NCI-H69 (cell line): ENCODE measurements at regions not wholly inside any gene's neighbourhood (a gene's known extent, or its start where the extent isn't known, plus 50 kb on each side); places are given as distances from the start of the nearest gene placed in this dataset.
"Not testable (repeated sequence)": the region's sequence is repeated elsewhere in the genome, so short reads cannot be mapped to it uniquely, and the experiment has no call there.

Experiments
- DNase-seq: peaks from one replicate; lab custom pipeline; 2025; lab: John Stamatoyannopoulos, UW

DNA sequence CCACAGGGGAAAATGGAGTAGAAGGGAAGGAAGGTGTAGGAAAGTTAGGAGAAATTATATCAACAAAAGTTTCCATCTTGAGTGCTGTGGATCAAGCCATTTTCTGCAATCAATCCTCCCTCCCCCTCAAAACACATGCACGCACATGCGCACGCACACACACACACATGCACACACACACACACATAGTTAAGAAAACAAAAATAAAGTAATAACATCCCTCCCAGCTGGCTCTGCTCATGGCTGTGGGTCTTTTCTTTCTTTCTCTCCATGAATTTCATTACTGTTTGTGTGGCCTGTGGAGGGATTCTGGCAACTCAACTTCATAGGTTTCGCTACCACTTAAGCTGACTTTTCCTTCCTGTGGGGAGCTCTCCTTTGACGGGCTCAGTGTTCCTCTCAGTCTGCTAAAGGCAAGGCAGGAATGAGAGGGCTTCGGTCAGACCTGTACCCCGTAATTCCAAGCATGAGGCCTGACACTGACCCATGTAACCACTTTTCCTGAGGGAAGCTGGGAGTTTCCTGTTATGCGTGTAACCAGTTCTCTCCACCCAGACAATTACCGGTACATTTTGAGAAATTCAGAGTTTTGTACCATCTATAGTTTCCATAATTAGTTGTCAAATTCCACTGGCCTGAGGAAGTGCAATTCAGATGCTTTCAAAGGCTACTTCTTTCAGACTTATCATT is 79.8 kb downstream of the ZNF92 start:
- DNase-seq = no peak

DNA sequence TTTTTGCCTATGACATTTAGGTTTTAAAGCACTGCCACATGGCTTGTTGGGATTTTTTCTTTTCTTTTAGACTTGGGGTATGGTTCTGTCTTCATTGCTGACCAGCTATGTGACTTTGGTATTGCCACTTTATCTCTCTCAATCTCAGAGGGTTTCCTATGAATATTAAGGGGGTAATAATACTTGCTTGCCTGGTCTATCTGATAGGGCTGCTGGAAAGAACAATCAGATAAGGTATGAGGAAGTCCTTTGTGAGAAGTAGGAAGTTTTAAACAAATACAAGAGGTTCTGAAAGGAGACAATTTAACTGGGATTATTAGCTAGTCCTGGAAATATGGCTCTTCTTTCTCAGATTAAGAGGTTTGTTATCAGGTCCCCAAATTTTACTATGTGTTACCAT is 80.8 kb downstream of the ZNF92 start:
- DNase-seq = no peak

DNA sequence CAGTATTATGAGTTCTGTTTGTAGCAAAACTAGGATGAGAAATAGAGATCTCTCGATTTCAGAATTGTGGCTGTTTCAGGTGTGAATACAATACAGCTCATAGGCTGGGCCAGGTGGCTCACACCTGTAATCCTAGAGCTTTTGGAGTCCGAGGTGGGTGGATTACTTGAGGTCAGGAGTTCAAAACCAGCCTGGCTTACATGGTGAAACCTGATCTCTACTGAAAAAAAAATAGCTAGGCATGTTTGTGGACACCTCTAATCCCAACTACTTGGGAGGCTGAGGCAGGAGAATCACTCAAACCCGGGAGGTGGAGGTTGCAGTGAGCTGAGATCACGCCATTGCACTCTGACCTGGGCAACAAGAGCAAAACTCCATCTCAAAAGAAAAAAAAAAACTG is 81.4 kb downstream of the ZNF92 start:
- not testable (repeated sequence) for DNase-seq

DNA sequence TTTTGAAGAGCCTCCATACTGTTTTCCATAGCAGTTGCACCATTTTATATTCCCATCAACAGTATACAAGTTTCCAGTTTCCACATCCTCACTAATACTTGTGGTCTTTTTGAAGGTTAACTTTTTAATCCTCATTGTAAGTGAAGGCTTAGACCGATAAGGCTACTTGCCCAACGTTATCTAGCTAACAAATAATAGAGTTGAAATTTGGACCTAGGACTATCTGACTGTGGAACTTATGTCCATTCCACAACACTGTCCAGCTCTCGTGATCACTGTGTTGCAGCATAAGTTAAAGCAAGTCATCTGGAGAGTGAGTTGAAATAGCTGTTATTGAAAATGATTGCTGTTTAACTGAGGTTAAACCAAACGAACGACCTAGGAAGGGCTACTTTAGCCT is 84.0 kb downstream of the ZNF92 start:
- DNase-seq = no peak

DNA sequence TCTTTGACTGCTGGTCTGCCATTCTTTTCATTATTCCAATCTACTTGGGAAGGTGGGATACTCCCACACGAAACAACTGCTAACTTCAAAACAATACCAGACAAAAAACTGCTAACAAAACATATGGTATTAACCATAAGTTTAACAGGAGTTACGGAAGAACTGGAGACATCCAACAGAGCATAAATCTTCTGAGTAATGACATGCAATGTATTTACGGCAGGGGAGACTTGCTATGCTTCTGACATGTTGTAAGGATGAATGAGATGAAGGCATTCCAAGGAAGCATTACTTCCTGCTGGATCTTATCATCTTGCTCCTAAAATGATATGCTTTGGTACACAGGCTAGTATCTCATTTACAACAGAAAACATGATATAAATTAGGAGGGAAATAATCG is 85.8 kb downstream of the ZNF92 start:
- DNase-seq = no peak

DNA sequence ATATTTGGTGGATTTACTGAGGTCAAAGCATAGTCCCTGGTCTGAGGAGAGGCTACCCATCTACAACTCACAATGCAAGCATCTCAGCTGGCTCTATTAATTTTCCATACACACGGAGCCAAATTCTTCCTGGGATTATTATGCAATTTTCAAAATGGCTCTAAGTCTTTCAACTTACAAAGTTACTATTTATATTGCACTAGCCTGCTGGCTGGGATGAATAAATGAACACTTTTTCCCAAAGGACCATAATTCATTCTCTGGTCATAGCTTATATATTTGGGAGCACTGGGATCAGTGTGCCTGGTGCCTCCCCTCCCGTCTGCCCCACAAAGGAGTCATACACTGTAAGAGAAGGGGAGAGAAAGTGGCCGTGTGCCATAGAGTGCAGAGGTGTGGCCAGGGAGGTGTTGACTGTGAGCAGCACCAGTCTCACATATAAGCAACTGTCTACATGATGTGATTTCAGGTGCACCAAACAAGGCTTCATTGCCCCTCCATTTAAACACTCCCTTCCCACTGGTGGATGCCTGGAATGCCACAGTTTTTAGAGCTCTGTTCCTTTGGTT is 88.6 kb downstream of the ZNF92 start:
- no peak for DNase-seq

DNA sequence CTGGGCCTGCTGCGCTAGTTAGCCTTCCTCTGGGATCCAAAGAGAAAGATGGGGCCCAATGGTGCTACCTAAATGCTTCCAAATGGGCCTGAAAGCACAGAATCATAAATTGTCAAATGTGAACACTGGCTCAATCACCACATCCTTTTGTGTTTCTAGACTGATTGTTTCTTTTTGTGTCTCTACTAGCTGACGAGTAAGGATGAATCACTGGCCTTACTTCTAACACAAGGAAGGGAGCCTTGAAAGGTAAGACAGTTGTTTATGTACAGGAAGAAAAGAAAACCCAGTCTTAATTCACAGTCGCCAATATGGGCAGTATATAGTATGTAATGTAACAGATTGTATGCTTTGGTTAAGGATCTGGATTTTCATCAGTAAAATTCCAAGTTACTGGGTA is 89.5 kb downstream of the ZNF92 start:
- DNase-seq = no peak

DNA sequence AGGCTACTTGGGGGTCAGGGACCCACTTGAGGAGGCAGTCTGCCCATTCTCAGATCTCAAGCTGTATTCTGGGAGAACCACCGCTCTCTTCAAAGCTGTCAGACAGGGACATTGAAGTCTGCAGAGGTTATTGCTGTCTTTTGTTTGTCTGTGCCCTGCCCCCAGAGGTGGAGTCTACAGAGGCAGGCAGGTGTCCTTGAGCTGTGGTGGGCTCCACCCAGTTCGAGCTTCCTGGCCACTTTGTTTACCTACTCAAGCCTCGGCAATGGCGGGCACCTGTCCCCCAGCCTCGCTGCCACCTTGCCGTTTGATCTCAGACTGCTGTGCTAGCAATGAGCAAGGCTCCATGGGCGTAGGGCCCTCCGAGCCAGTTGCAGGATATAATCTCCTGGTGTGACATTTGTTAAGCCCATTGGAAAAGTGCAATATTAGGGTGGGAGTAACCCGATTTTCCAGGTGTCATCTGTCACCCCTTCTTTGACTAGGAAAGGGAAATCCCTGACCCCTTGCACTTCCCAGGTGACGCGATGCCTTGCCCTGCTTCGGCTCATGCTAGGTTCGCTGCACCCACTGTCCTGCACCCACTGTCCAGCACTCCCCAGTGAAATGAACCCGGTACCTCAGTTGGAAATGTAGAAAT is 96.4 kb downstream of the ZNF92 start:
- not testable (repeated sequence) for DNase-seq

DNA sequence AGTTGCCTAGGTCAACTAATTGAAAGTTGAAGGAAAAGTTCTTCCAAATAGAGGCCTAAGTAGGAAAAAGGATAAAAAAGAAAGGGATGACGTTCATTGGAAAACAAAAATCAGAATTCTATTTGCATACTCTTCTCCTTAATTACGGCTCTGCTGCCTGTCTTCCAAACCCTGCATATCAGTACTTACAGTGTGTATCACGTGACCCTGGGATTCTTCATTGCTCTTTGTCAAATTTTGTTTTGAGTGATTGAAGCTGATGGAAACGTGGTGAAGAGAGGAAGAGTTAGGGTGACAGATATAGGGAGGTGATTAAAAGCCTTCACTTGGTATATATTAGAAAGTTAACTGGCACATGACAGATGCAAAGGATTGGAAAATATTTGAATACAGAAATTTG is 97.9 kb downstream of the ZNF92 start:
- no peak for DNase-seq

DNA sequence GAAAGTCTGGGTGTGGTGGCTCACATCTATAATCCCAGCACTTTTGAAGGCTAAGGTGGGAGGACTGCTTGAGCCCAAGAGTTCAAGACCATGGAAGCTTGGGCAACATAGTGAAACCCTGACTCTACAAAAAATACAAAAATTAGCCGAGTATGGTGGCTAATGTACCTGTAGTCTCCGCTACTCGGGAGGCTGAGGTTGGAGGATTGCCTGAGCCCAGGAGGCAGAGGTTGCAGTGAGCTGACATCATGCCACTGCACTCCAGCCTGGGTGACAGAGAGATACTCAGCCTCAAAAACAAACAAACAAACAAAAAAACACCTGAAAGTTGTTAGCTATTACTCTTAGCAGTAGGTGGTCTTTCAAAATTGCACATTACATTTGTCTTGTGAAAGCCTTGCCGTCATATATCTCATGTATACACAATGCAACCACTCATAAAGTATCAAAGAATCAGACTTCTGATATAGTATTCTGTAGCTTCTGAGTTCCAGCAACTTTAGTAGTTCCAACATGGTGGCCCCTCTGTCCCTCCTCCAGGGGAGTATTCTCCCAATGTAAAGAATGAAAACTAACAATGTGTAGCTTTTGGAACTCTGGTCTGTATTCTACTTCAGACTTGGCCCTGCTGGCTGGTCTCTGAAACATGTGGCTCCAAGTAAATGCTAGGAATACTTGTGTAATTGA is 101.5 kb downstream of the ZNF92 start:
- no peak for DNase-seq

DNA sequence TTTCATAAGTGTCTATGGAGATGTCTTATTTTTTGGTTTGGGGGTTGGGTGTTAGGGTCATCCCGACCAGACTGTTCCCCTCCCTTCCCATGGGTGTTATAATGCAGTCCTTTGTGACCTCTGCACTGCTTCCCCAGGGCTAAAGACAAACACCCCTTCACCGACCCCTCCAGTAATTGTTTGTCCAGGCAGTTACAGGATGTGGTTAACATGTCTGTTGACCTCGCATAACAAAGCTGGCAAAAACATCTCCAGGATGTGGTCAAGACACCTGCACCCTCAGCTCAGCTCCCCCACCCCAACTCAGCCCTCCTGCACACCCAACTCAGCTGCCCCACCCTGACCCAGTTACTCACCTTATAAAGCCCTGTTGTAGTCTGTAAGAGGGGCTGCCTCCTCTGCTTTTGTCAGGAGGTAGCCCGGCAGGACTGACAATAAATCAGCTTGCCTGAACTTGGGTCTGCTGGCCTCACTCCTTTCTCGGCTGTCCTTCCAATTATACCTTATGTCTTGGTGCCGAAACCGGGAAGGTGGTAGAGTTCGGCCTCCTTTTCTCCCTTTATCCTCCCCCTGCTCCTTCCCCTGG is 102.2 kb downstream of the ZNF92 start:
- no peak for DNase-seq

DNA sequence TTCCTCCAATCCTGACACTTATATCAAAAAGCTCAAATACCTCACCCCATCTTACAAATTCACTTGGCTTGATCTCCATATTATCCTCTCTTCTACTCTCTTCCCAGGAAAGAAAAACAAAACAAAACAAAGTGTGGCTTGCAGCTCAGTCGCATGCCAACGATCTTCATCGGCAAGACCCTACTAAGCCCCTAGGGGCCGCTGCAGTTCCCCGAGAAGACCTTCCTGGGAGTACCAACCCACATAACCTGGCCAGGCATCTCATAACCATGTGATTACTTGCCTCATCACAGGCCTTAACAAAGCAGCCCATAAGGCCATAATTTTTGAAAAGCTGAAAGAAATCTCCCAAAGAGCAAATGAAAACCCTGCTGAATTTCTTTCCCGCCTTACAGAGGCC is 103.7 kb downstream of the ZNF92 start:
- peak; percentile 42 for DNase-seq

DNA sequence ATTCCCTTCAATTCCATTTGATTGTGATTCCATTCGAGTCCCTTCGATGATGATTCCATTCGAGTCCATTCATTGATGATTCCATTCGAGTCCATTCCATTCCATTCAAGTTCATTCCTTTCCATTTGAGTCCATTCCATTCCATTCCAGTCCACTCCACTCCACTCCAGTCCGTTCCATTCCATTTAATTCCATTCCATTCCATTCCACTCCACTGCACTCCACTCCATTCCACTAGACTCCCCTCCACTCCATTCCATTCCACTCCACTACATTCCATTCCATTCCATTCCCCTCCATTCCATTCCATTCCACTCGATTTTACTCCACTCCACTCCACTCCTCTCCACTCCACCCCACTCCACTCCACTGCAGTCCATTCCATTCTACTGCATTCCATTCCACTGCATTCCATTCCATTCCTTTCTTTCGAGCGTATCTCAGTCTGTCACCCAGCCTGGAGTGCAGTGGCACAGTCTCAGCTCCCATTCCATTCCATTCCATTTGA is 115.7 kb downstream of the ZNF92 start:
- DNase-seq = no peak

DNA sequence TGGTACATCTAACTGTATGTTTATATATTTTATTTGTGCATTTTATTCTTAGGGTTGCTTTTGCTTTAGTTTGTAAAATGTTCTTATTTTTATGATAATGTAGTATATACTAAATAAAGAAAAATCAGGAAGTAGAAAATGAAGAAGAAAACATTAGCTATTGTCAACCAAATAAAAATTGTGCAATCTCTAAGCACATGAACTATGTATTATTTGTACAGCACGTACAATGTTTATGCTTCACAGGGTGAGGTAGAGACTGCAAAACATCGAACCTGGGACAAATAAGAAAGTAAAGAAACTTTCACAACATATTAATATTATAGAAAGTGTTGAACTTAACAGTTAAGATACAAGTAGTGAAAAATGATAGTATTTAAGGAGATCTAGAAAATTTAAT is 123.0 kb downstream of the ZNF92 start:
- not testable (repeated sequence) for DNase-seq

DNA sequence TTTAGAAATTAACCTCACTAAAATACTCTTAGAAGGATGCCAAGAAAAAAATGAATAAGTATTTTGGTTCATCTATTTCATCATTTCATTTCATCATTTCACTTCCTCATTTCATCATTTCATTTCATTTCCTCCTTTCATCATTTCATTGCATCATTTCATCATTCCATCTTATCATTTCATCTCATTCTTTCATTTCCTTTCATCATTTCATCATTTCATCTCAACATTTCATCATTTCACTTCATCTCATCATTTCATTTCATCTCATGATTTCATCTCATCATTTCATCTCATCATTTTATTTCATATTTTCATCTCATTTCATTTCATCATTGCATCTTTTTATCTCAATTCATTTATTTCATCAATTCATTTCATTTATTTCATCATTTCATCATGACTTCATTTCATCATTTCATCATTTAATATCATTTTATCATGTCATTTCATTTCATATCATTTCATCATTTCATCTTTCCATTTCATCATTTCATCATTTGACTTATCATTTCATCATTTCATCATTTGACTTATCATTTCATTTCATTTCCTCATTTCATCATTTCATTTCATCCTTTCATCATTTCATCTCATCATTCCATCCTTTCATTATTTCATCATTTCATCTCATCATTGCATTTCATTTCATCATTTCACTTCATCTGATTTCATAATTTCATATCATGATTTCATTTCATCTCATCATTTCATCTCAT is 129.9 kb downstream of the ZNF92 start:
- DNase-seq = no peak

DNA sequence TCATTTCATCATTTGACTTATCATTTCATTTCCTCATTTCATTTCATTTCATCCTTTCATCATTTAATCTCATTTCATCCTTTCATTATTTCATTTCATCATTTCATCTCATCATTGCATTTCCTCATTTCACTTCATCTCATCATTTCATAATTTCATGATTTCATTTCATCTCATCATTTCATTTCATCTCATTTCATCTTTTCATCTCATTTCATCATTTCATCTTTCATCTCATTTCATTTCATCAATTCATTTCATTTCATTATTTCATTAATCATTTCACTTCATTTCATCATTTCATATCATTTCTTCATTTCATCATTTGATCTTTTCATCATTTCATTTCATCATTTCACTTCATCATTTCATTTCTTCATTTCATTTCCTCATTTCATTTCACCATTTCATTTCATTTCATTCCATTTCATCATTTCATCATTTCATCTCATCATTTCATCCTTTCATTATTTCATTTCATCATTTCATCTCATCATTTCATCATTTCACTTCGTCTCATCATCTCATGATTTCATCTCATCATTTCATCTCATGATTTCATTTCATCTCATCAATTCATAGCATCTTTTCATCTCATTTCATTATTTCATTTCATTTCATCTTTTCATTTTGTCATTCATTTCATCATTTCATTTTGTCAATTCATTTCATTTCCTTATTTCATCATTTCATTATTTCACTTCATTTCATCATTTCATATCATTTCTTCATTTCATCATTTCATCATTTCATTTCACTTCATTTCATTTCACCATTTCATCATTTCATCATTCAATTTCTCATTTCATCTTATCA is 131.1 kb downstream of the ZNF92 start:
- not testable (repeated sequence) for DNase-seq

DNA sequence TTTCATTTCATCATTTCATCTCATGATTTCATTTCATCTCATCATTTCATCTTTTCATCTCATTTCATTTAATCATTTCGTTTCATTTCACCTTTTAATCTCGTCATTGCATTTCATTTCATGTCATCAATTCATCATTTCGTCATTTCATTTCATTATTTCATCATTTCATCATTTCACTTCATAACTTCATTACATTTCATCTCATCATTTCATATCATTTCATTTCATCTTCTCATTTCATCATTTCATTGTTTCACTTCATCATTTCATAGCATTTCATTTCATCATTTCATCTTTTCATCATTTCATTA is 131.6 kb downstream of the ZNF92 start:
- not testable (repeated sequence) for DNase-seq

DNA sequence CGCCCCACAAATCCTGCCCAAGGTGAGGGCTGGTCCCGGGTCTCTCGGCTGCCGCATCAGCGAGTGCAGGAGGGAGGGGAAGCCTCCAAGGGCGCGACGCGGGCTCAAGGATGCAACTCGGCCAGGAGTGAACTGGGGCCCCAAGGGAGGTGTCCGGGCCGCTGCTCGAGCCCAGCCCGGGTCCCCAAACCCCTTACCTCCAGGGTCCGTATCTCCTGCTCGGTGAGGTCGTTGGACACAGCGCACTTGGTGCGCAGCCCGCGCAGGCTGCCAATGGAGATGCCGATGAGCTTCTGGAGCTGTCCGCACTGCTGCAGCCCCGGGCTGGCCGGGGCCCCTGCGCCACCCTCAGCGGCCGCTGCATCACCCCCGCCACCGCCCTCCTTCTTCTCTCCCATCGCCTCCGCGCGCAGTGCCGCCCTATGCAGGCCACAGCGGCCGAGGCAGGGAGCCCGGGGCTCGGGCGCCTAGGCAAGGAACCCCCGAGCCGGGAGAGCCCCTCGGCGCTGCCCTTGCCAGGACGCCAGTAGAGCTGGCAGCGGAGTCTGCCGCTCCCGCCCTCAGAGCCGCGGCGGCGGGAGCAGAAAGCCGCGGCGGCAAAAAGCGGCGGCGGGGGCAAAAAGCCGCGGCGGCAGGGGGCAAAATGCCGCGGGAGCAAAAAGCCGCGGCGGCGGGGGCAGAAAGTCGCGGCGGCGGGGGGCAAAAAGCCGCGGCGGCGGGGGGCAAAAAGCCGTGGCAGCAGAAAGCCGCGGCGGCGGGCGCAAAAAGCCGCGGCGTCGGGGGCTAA is 135.1 kb downstream of the ZNF92 start:
- DNase-seq = peak; percentile 33

DNA sequence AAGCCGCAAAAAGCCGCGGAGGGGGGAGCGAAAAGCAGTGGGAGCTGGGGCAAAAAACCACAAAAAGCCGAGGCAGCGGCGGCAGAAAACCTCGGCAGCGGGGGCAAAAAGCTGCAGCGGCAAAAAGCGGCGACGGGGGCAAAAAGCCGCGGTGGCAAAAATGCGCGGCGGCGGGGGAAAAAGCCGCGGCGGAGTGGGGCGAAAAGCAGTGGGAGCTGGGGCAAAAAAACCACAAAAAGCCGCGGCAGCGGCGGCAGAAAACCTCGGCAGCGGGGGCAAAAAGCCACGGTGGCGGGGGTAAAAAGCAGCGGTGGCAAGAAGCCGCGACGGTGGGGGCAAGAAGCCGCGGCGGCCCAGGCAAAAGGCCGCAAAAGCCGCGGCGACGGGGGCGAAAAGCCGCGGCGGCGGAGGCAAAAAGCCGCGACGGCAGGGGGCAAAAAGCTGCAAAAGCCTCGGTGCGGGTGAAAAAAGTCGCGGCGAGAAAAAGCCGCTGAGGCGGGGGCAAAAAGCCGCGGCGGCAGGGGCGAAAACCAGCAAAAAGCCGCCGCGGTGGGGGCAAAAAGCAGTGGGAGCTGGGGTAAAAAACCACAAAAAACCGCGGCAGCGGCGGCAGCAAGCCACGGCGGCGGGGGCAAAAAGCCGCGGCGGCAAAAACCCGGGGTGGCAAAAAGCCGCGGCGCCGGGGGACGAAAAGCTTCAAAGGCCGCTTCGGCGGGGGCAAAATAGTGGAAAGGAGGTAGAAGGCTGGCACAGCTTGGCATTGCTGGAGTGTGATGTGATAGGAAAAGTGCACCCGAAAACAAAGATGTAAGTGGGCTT is 135.9 kb downstream of the ZNF92 start:
- DNase-seq = peak; percentile 46
